NOMO-1 (cell line): ENCODE measurements at regions not wholly inside any gene's neighbourhood (a gene's known extent, or its start where the extent isn't known, plus 50 kb on each side); places are given as distances from the start of the nearest gene placed in this dataset.

Experiments used
- DNase-seq, 2 experiments: peaks; one replicate each; lab custom pipeline; 2025; ENCODE audit not compliant: unreplicated experiment in 2 of 2; lab: John Stamatoyannopoulos, UW

- DNase-seq: no peak
Measured at GRCh38 chr6:40197371-40197770, 263.1 kb upstream of the MOCS1 start.

- DNase-seq: no peak
Measured at GRCh38 chr6:40196135-40196518, 261.9 kb upstream of the MOCS1 start.

- no peak for DNase-seq
Measured at GRCh38 chr6:40195428-40196134, 261.3 kb upstream of the MOCS1 start.

GRCh38 chr6:40194447-40195170, 260.3 kb upstream of the MOCS1 start:
- no peak for DNase-seq

- no peak for DNase-seq
Measured at GRCh38 chr6:40192516-40192915, 258.3 kb upstream of the MOCS1 start.

- DNase-seq: no peak
Measured at GRCh38 chr6:40188931-40189330, 254.7 kb upstream of the MOCS1 start.

- no peak for DNase-seq
Measured at GRCh38 chr6:40187535-40188144, 253.4 kb upstream of the MOCS1 start.

GRCh38 chr6:40185486-40185885, 251.2 kb upstream of the MOCS1 start:
- no peak for DNase-seq

- no peak for DNase-seq
Measured at GRCh38 chr6:40183902-40184301, 249.6 kb upstream of the MOCS1 start.

- no peak for DNase-seq
Measured at GRCh38 chr6:40181367-40181766, 247.1 kb upstream of the MOCS1 start.

- DNase-seq: no peak
Measured at GRCh38 chr6:40180271-40180670, 246.0 kb upstream of the MOCS1 start.

GRCh38 chr6:40179496-40179895, 245.2 kb upstream of the MOCS1 start:
- no peak for DNase-seq

- no peak for DNase-seq
Measured at GRCh38 chr6:40177598-40177997, 243.3 kb upstream of the MOCS1 start.

GRCh38 chr6:40176152-40176551, 241.9 kb upstream of the MOCS1 start:
- no peak for DNase-seq

- no peak for DNase-seq
Measured at GRCh38 chr6:40172272-40172671, 238.0 kb upstream of the MOCS1 start.

GRCh38 chr6:40171343-40171742, 237.1 kb upstream of the MOCS1 start:
- DNase-seq: no peak

GRCh38 chr6:40170856-40171255, 236.6 kb upstream of the MOCS1 start:
- DNase-seq: no peak

- no peak for DNase-seq
Measured at GRCh38 chr6:40169878-40170277, 235.6 kb upstream of the MOCS1 start.

GRCh38 chr6:40166963-40167362, 232.7 kb upstream of the MOCS1 start:
- no peak for DNase-seq

GRCh38 chr6:40165036-40165709, 230.9 kb upstream of the MOCS1 start:
- DNase-seq: no peak

GRCh38 chr6:40164345-40164755, 230.1 kb upstream of the MOCS1 start:
- DNase-seq: no peak
